ENCODE measurements at regions not wholly inside any gene's neighbourhood (a gene's known extent, or its start where the extent isn't known, plus 50 kb on each side); places are given as distances from the start of the nearest gene placed in this dataset.

DNA sequence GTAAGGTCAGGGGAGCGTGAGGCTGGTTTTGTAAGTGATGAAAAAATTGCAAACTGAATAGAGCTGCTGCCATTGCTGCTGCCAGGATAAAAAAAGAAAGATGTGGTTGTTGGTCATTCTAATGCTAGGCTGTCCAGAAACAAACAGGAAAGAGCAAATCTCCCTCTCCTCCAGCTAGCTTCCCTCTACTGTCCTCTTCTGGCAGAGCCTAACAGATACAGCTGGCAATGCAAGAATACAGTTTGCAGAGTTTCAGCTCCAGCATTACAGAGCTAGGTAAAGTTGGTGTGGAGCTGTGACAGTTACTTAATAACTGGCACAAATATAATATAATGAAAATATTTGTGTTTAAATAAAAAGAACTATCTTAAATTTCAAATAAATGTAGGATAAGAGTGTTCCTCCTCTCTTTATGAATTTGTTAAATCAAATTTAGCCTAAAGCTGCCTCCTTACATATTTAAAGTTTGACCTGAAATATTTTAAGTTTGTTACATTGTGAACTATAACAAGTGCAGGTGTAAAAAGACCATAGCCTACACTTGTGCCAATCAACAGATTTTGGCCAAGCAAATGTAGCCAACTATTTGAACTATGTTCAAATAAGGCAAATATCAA is 407.7 kb downstream of the SH2D4B start:
- DNase-seq (ENCODE audit: low spot score), result peak; percentile 24
- TF ChIP-seq CTCF (IDR thresholded peaks at IDR 0.05; ENCODE audit: extremely low read depth, missing control alignments), result peak; percentile 45

DNA sequence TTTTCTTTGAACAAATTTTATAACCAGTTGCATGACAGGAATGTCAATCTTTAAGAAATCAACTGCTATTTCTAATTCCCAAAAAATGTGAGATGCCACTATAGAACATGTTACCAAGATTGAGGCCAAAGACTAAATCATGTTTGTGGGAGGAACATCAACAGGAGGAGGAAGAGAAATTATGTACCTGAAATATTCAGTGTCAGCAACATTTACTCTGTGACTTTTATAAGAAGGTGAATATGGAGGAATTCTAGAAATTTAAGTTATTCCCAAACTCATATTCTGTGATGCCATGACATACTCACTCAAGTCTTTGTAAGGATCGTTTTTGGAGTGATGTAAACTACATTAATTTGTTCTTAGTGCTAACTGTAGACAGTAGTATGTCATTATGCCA is 408.4 kb downstream of the SH2D4B start:
- no peak for TF ChIP-seq CTCF (IDR thresholded peaks at IDR 0.05; ENCODE audit: extremely low read depth, missing control alignments)

GRCh38 chr10:80946957-80947726 is 409.4 kb downstream of the SH2D4B start:
- no peak for DNase-seq (ENCODE audit: low spot score)
- TF ChIP-seq CTCF (IDR thresholded peaks at IDR 0.05; ENCODE audit: extremely low read depth, missing control alignments), result no peak

More for the DNA sequence above, 408.4 kb downstream of the SH2D4B start:
- no peak for DNase-seq (ENCODE audit: low spot score)

DNA sequence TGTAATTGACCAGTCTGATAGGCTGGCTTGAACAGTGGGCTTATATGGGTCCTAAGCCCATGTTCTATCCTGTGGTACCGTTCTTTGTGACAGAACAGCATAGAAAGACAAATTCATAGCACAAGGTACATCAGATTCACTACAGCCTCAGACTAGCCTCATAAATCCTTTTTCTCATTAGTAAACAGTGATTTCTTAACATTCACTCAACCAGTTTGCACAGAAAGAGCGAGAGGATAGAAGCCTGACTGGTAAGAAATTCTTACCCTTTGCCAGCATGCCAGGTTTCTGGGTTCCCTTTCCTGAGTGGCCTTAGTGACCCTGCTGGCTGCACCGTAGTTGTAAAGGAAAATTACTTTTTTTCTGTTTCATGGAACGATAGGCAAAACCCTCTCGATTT is 412.1 kb downstream of the SH2D4B start:
- no peak for TF ChIP-seq CTCF (IDR thresholded peaks at IDR 0.05; ENCODE audit: extremely low read depth, missing control alignments)
- no peak for DNase-seq (ENCODE audit: low spot score)

DNA sequence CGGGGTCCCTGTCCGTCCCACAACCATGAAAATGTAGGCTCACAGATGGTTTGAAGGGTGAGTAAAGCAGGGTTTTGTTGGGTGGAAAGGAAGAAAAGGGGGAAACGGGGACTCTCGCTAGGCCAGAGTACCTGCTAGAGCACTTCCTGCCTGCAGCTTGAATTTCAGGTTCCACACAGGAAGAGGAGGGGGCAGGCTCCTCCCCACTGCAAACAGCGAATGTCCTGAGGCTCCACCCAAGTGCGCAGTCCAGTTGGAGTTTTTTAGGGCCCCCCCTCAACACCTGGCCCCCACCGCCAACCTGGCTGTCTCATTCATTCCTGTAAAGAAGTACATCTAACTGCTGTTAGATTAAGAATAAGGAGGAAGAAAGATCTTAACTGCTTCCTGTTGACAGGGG is 414.7 kb downstream of the SH2D4B start:
- DNase-seq (ENCODE audit: low spot score), result no peak
- no peak for TF ChIP-seq CTCF (IDR thresholded peaks at IDR 0.05; ENCODE audit: extremely low read depth, missing control alignments)

DNA sequence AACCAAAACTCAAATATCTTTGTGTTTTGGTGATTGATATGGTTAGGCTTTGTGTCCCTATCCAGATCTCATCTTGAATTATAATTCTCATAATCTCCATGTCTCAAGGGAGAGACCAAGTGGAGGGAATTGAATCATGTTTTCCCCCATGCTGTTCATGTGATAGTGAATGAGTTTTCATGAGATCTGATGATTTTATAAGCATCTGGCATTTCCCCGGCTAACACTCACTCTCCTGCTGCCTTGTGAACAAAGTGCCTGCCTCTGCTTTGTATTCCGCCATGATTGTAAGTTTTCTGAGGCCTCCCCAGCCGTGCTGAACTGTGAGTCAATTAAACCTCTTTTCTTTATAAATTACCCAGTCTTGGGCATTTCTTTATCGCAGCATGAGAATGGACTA is 419.5 kb downstream of the SH2D4B start:
- no peak for TF ChIP-seq CTCF (IDR thresholded peaks at IDR 0.05; ENCODE audit: extremely low read depth, missing control alignments)
- DNase-seq (ENCODE audit: low spot score), result no peak

DNA sequence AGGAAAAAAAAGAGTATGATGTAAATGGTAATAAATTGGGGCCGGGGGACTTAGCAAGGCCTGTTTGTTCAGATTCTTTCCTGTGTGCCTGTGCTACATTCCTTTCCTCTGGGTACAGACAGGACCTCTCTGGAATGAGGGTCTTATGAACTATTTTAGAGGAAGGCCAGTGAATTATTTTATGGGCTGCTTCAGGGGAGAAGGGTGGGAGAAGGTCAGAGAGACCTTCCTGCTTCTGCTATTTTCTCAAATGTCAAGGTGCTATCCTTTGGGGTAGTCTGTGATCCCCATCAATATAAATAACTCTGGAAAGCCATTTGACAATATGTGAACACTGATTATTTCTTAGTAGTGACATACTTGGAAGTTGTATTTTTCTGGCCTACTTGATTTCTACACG is 426.5 kb downstream of the SH2D4B start:
- DNase-seq (ENCODE audit: low spot score), result no peak
- TF ChIP-seq CTCF (IDR thresholded peaks at IDR 0.05; ENCODE audit: extremely low read depth, missing control alignments), result no peak

All from GM20000 (cell line).